H7 (cell line): ENCODE measurements at regions not wholly inside any gene's neighbourhood (a gene's known extent, or its start where the extent isn't known, plus 50 kb on each side); places are given as distances from the start of the nearest gene placed in this dataset.
A peak's percentile ranks its signal among the peaks of the same experiment; 100 is the strongest.

Source experiments
- DNase-seq: peaks from one replicate; pipeline ENCODE4 v3.0.0; 2012
- H3K27me3 ChIP-seq: 2 replicates; pipeline ENCODE4 v1.6.0; 2011; ENCODE audit warnings: mild to moderate bottlenecking, low read length; ENCODE audit not compliant: control insufficient read depth, insufficient read depth
- H3K36me3 ChIP-seq: replicated peaks from 2 replicates; pipeline ENCODE4 v1.5.1; 2011; ENCODE audit warnings: low read length; ENCODE audit not compliant: control insufficient read depth, insufficient read depth
- H3K4me3 ChIP-seq: 2 replicates; pipeline ENCODE4 v1.5.1; 2011; ENCODE audit warnings: low read depth, mild to moderate bottlenecking, control low read depth, low read length, moderate library complexity; ENCODE audit not compliant: insufficient read depth

DNA sequence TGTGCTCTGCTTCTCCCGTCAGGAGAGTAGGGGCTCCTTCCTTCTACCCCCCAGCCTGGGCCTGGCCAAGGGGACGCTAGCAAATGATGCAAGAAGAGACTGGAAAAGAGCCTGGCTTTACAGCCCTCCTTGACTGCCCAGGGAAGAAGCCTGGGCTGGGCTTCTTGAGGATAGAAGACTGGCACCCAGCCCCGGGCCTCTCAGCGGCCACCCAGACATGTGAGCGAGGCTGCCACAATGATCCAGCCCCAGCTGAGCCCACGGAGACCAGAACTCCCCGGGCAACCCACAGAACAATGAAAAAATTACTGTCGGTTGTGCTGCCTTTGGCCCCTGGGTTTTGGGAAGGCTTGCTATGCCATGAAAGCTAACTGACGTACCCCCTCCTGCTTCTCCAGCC is 100.6 kb upstream of the PRR20G start:
- no peak overlapping the region for H3K4me3 ChIP-seq
- no peaks in the 10 kb centered on the region for H3K36me3 ChIP-seq
- DNase-seq: no peak
- no peaks in the 10 kb centered on the region for H3K27me3 ChIP-seq

GRCh38 chr3:127387556-127388153 is 99.8 kb upstream of the PRR20G start:
- H3K36me3 ChIP-seq: no peaks in the 10 kb centered on the region
- no peak overlapping the region for H3K4me3 ChIP-seq
- H3K27me3 ChIP-seq: no peaks in the 10 kb centered on the region
- DNase-seq: no peak

- H3K27me3 ChIP-seq: no peaks in the 10 kb centered on the region
- DNase-seq: no peak
- H3K4me3 ChIP-seq: no peak overlapping the region
- no peaks in the 10 kb centered on the region for H3K36me3 ChIP-seq
These were observed 99.3 kb upstream of the PRR20G start for GRCh38 chr3:127387119-127387518.

GRCh38 chr3:127386490-127386889 is 98.6 kb upstream of the PRR20G start:
- Histone ChIP-seq H3K27me3 (no peaks in the 10 kb centered on the region), H3K4me3 (no peak overlapping the region), H3K36me3 (no peaks in the 10 kb centered on the region)
- DNase-seq: no peak

- H3K4me3 ChIP-seq: no peak overlapping the region
- H3K27me3 ChIP-seq: no peaks in the 10 kb centered on the region
- no peak for DNase-seq
These were observed 97.7 kb upstream of the PRR20G start for GRCh38 chr3:127385540-127385870.

DNA sequence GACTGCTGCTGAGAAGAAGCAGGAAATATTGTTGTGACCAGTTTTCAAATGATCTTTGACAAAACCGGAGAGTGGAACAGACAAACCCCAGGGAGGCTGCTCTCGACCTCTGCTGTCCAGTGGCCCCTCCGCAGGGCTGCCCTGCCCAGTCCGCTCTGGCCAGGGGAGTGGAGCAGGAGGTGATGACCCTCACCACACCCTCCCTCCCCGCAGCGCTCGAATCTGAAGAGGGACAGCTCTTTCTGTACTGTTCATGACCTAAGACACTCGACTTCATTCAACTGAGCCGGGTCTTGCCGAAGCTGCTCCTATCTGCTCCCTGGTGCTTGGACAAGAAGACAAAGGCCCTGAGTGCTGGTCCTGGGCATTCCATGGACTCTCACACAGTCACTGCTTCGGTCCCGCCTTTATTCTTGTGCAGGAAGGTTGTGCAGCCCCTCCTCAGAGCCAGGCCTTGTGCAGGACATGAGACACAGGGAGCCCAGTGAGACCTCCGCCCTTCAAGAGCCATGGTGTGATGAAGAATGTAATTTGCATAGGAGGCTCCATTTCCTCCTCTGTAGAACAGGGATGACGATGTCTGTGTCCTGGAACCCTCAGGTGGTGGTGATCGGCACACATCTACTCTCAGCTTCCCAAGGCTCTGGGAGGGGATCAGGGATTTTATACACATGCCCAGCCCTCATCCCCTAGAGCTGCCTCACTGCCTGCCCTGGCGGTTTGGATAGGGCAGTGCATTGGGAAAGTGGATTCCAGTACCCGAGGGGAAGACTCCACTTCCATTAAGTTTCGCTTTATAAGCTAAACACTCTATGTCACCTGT is 97.1 kb upstream of the PRR20G start:
- Histone ChIP-seq H3K27me3 (no peaks in the 10 kb centered on the region), H3K4me3 (no peak overlapping the region), H3K36me3 (no peaks in the 10 kb centered on the region)
- no peak for DNase-seq

More at GRCh38 chr3:127385540-127385870, 97.7 kb upstream of the PRR20G start:
- H3K36me3 ChIP-seq: no peaks in the 10 kb centered on the region

- H3K27me3 ChIP-seq: no peaks in the 10 kb centered on the region
- no peaks in the 10 kb centered on the region for H3K36me3 ChIP-seq
- DNase-seq: no peak
- H3K4me3 ChIP-seq: no peak overlapping the region
These were observed 95.9 kb upstream of the PRR20G start for GRCh38 chr3:127383656-127384179.

GRCh38 chr3:127377801-127378655 is 90.2 kb upstream of the PRR20G start:
- no peak overlapping the region for H3K4me3 ChIP-seq
- no peaks in the 10 kb centered on the region; the same call in 1 of the 2 replicates for H3K27me3 ChIP-seq
- H3K36me3 ChIP-seq: no peaks in the 10 kb centered on the region
- DNase-seq: no peak

- no peak for DNase-seq
- no peaks in the 10 kb centered on the region; the same call in 1 of the 2 replicates for H3K27me3 ChIP-seq
- H3K36me3 ChIP-seq: no peaks in the 10 kb centered on the region
- H3K4me3 ChIP-seq: no peak overlapping the region
These were observed 87.5 kb upstream of the PRR20G start for GRCh38 chr3:127375151-127375930.

- DNase-seq: peak; percentile 85
- no peaks in the 10 kb centered on the region for H3K36me3 ChIP-seq
- no peak overlapping the region for H3K4me3 ChIP-seq
- no peaks in the 10 kb centered on the region; the same call in 1 of the 2 replicates for H3K27me3 ChIP-seq
These were observed 86.5 kb upstream of the PRR20G start for GRCh38 chr3:127374086-127375010.

- Histone ChIP-seq H3K27me3 (no peaks in the 10 kb centered on the region; the same call in 1 of the 2 replicates), H3K4me3 (no peak overlapping the region), H3K36me3 (no peaks in the 10 kb centered on the region)
- DNase-seq: no peak
These were observed 85.7 kb upstream of the PRR20G start for GRCh38 chr3:127373441-127374085.

GRCh38 chr3:127371846-127372245 is 84.0 kb upstream of the PRR20G start:
- Histone ChIP-seq H3K27me3 (no peaks in the 10 kb centered on the region; the same call in 1 of the 2 replicates), H3K36me3 (no peaks in the 10 kb centered on the region), H3K4me3 (no peak overlapping the region)
- DNase-seq: no peak

DNA sequence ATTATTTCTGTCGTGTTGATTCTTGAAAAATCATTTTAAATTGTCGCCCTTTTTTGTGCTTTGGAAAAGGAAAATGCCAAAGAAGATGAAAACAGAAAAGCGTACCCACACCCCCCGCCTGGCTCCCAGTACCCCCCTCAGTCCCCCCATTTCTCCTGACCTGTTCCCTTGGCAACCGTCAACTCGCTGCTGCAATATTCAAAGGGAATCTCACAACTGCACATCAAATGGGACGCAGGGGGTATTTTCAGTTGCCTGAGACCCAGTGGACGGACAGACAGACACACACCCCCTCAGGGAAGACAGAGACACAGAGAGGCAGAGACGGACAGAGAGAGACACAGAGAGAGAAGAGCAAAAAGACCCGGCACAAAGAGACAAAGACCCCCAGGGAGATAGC is 83.5 kb upstream of the PRR20G start:
- H3K27me3 ChIP-seq: no peaks in the 10 kb centered on the region; the same call in 1 of the 2 replicates

More for the DNA sequence above, 83.5 kb upstream of the PRR20G start:
- DNase-seq: no peak
- H3K36me3 ChIP-seq: no peaks in the 10 kb centered on the region
- no peak overlapping the region for H3K4me3 ChIP-seq
